Endothelial cell of umbilical vein (primary cell): ENCODE measurements at regions not wholly inside any gene's neighbourhood (a gene's known extent, or its start where the extent isn't known, plus 50 kb on each side); places are given as distances from the start of the nearest gene placed in this dataset.
"Not testable (repeated sequence)": the region's sequence is repeated elsewhere in the genome, so short reads cannot be mapped to it uniquely, and the experiment has no call there.

ENCODE experiments used
- BruUV-seq: library from RNA; stranded (reverse); fragments of 400-500 nt; replicated peaks from 2 replicates; lab custom pipeline; 2021; lab: Mats Ljungman, UMichigan
- CTCF ChIA-PET: fragments of 300-600, 350-600 bp; sonication (Branson Sonifier 250); formaldehyde crosslinking; loops from one replicate; lab custom pipeline; 2021; ENCODE audit warnings: antibody characterized with exemption, inconsistent platforms; lab: Charles Lee
- POLR2A ChIA-PET: fragments of 300-600, 350-600 bp; sonication (Branson Sonifier 250); formaldehyde crosslinking; loops from one replicate; lab custom pipeline; 2021; ENCODE audit warnings: antibody characterized with exemption, inconsistent platforms; lab: Charles Lee
- DNase-seq: peaks from one replicate; pipeline ENCODE4 v3.0.0-alpha.2; 2011; ENCODE audit warnings: low read depth, low spot score
- FAIRE-seq: peaks from 2 replicates; lab custom pipeline; 2011; peaks lifted over from hg19 to GRCh38; lab: Jason Lieb, UNC
- H2AFZ ChIP-seq: 2 replicates; pipeline ENCODE4 v1.6.0; 2012; ENCODE audit warnings: low read depth, low read length, control low read depth, inconsistent platforms
- H3K27ac ChIP-seq: 2 replicates; pipeline ENCODE4 v1.5.1; 2011; ENCODE audit warnings: low read depth, mild to moderate bottlenecking, control low read depth, low read length, moderate library complexity; ENCODE audit not compliant: insufficient read depth
- H3K27me3 ChIP-seq, 2 experiments: 2 replicates each; pipeline versions ENCODE4 v1.6.0 to v1.6.1; 2011; ENCODE audit warnings: low read length in 2 of 2, mixed read lengths in 1 of 2; ENCODE audit not compliant: control insufficient read depth in 2 of 2, insufficient read depth in 2 of 2
- H3K36me3 ChIP-seq, 2 experiments: 2 replicates in 1 of 2; 3 replicates in 1 of 2; pipeline ENCODE4 v1.5.1; 2011; ENCODE audit warnings: low read length in 2 of 2, mild to moderate bottlenecking in 1 of 2, moderate library complexity in 1 of 2; ENCODE audit not compliant: control insufficient read depth in 2 of 2, insufficient read depth in 2 of 2; ENCODE audit errors: extremely low read depth in 1 of 2
- H3K4me1 ChIP-seq: 3 replicates; pipeline ENCODE4 v1.5.1; 2011; ENCODE audit warnings: mild to moderate bottlenecking, low read length; ENCODE audit not compliant: control insufficient read depth, insufficient read depth; ENCODE audit errors: extremely low read depth
- H3K4me2 ChIP-seq: 2 replicates; pipeline ENCODE4 v1.6.1; 2011; ENCODE audit warnings: low read length, control low read depth, mixed read lengths; ENCODE audit not compliant: insufficient read depth
- H3K4me3 ChIP-seq, 3 experiments: fragments of 200-600 bp in 1 of 3; sonication (generic), shearing (Covaris generic) in 1 of 3; replicated peaks in 1 of 3; 2 replicates each; pipeline ENCODE4 v1.5.1; 2011 to 2016; ENCODE audit warnings: control low read depth in 3 of 3, low read length in 3 of 3, mild to moderate bottlenecking in 2 of 3, inconsistent platforms in 1 of 3, low read depth in 1 of 3, moderate library complexity in 1 of 3; ENCODE audit not compliant: insufficient read depth in 1 of 3
- H3K79me2 ChIP-seq: 2 replicates; pipeline ENCODE4 v1.6.0; 2012; ENCODE audit warnings: low read length, inconsistent platforms; ENCODE audit not compliant: control insufficient read depth, insufficient read depth
- H3K9ac ChIP-seq: replicated peaks from 2 replicates; pipeline ENCODE3; 2011; ENCODE audit warnings: low read length, control low read depth; ENCODE audit not compliant: insufficient read depth; ENCODE audit errors: extremely low read depth
- H3K9me1 ChIP-seq: replicated peaks from 3 replicates; pipeline ENCODE4 v1.6.0; 2011; ENCODE audit warnings: mild to moderate bottlenecking, low read length; ENCODE audit not compliant: control insufficient read depth, insufficient read depth; ENCODE audit errors: extremely low read depth
- H3K9me3 ChIP-seq: replicated peaks from 2 replicates; pipeline ENCODE4 v1.5.1; 2012; ENCODE audit warnings: low read length, inconsistent platforms; ENCODE audit not compliant: control insufficient read depth, insufficient read depth
- H4K20me1 ChIP-seq: replicated peaks from 2 replicates; pipeline ENCODE3; 2011; ENCODE audit warnings: mild to moderate bottlenecking, low read length; ENCODE audit not compliant: control insufficient read depth, insufficient read depth; ENCODE audit errors: extremely low read depth
- GATA2 ChIP-seq: IDR thresholded peaks from 2 replicates; pipeline ENCODE4 v1.7.0; 2011; ENCODE audit warnings: low read depth, mild to moderate bottlenecking, moderate library complexity, mixed read lengths, low read length; ENCODE audit not compliant: insufficient read length, insufficient read depth
- JUN ChIP-seq: IDR thresholded peaks from 2 replicates; pipeline ENCODE4 v1.6.1; 2011; ENCODE audit warnings: borderline replicate concordance, low read depth; ENCODE audit not compliant: insufficient read length, insufficient read depth
- MYC ChIP-seq: IDR thresholded peaks from one replicate; pipeline ENCODE4 v1.6.1; 2011; ENCODE audit warnings: mild to moderate bottlenecking, low read depth, low read length
- POLR2A ChIP-seq: IDR thresholded peaks from 2 replicates; pipeline ENCODE4 v1.6.1; 2012; ENCODE audit warnings: low read depth, mild to moderate bottlenecking, control low read depth, low read length
- POLR2AphosphoS5 ChIP-seq: IDR thresholded peaks from 2 replicates; pipeline ENCODE4 v1.6.1; 2012; ENCODE audit warnings: low read depth, mild to moderate bottlenecking, control low read depth, low read length, moderate library complexity; ENCODE audit not compliant: insufficient read depth
- dilution Hi-C: fragments of 300-500 bp; cut with MboI; formaldehyde crosslinking; loops from one replicate; pipeline ENCODE4 v1.15.0; 2019; ENCODE audit warnings: low sequenced_read_pairs; ENCODE audit not compliant: extremely low pct_ligation_motif_present
- intact Hi-C: fragments of 100-400 bp; cut with micrococcal nuclease; formaldehyde crosslinking; loops from one replicate; pipeline ENCODE4 v1.10.0; 2022
- TF ChIP-seq, protein P1 (sequence below), 2 donors: IDR thresholded peaks; 1 replicate in 1 of 2; 2 replicates in 1 of 2; pipeline ENCODE4 v1.5.1; 2011; ENCODE audit warnings: low read length in 2 of 2, mild to moderate bottlenecking in 2 of 2, moderate library complexity in 2 of 2, control low read depth in 1 of 2, inconsistent platforms in 1 of 2, low read depth in 1 of 2; ENCODE audit not compliant: insufficient read depth in 1 of 2; ENCODE audit errors: extremely low read depth in 1 of 2
- TF ChIP-seq, protein P2 (sequence below): IDR thresholded peaks from 2 replicates; pipeline ENCODE4 v1.6.1; 2011; ENCODE audit not compliant: insufficient read depth, insufficient read length

DNA sequence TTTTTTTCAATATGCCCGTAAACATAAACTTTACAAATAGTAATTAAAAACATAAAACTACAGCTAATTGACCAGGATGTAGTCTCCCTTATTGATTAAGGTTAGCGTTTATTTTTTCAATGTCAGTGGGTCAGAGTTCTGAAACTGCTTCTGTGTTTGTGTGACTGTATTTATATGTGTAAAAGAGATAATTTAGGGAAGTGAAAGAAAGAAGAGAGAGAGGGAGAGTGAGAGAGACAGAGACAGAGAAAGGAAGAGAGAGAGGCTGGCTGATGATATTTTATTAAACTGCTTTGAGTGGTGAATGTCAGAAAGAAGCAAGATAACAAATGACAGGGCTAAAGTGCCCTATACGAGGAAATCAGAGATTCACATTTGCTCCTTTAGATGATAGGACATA is 266.1 kb upstream of the PTCHD4 start:
- DNase-seq (no peak), FAIRE-seq (no peak)
- Histone ChIP-seq H3K9me1 (no peaks in the 10 kb centered on the region), H3K4me2 (no peak overlapping the region), H3K36me3 (no peaks in the 10 kb centered on the region), H3K9ac (no peak overlapping the region), H3K27ac (no peak overlapping the region), H3K27me3 (no peaks in the 10 kb centered on the region), H3K4me3 (no peak overlapping the region), H2AFZ (no peak overlapping the region), H3K4me1 (no peaks in the 10 kb centered on the region), H3K9me3 (no peaks in the 10 kb centered on the region), H4K20me1 (no peaks in the 10 kb centered on the region), H3K79me2 (no peaks in the 10 kb centered on the region)
- TF ChIP-seq POLR2AphosphoS5 (no peak), GATA2 (no peak), JUN (no peak), MYC (no peak), POLR2A (no peak)
- TF ChIP-seq, protein P1, sequence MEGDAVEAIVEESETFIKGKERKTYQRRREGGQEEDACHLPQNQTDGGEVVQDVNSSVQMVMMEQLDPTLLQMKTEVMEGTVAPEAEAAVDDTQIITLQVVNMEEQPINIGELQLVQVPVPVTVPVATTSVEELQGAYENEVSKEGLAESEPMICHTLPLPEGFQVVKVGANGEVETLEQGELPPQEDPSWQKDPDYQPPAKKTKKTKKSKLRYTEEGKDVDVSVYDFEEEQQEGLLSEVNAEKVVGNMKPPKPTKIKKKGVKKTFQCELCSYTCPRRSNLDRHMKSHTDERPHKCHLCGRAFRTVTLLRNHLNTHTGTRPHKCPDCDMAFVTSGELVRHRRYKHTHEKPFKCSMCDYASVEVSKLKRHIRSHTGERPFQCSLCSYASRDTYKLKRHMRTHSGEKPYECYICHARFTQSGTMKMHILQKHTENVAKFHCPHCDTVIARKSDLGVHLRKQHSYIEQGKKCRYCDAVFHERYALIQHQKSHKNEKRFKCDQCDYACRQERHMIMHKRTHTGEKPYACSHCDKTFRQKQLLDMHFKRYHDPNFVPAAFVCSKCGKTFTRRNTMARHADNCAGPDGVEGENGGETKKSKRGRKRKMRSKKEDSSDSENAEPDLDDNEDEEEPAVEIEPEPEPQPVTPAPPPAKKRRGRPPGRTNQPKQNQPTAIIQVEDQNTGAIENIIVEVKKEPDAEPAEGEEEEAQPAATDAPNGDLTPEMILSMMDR (IDR thresholded peaks at IDR 0.05; ENCODE audit: extremely low read depth in 1 of 2, insufficient read depth in 1 of 2, low read depth in 1 of 2, low read length in 2 of 2): no peak
- TF ChIP-seq, protein P2, sequence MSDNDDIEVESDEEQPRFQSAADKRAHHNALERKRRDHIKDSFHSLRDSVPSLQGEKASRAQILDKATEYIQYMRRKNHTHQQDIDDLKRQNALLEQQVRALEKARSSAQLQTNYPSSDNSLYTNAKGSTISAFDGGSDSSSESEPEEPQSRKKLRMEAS: no peak
- intact Hi-C loops (no loop called here), dilution Hi-C loops (no loop called here)
- BruUV-seq: no TSS peak
- ChIA-PET POLR2A (no interaction called here), CTCF (no interaction called here)

DNA sequence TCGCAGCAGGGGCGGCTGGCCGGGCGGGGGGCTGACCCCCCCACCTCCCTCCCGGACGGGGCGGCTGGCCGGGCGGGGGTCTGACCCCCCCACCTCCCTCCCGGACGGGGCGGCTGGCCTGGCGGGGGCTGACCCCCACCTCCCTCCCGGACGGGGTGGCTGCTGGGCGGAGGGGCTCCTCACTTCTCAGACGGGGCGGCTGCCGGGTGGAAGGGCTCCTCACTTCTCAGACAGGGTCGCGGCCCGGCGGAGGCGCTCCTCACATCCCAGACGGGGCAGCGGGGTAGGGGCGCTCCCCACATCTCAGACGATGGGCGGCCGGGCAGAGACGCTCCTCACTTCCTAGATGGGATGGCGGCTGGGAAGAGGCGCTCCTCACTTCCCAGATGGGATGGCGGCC is 260.2 kb upstream of the PTCHD4 start:
- not testable (repeated sequence) for BruUV-seq, FAIRE-seq

More for the DNA sequence above, 260.2 kb upstream of the PTCHD4 start:
- H3K27ac ChIP-seq, DNase-seq, H3K9me1 ChIP-seq, H3K36me3 ChIP-seq, CTCF ChIA-PET, H3K79me2 ChIP-seq, H3K4me3 ChIP-seq, intact Hi-C loops, H3K9me3 ChIP-seq, H4K20me1 ChIP-seq, H3K4me1 ChIP-seq, H3K9ac ChIP-seq, POLR2A ChIA-PET, dilution Hi-C loops, H3K4me2 ChIP-seq, H3K27me3 ChIP-seq, H2AFZ ChIP-seq: not testable (repeated sequence)
